ENCODE measurements at regions not wholly inside any gene's neighbourhood (a gene's known extent, or its start where the extent isn't known, plus 50 kb on each side); places are given as distances from the start of the nearest gene placed in this dataset.

DNA sequence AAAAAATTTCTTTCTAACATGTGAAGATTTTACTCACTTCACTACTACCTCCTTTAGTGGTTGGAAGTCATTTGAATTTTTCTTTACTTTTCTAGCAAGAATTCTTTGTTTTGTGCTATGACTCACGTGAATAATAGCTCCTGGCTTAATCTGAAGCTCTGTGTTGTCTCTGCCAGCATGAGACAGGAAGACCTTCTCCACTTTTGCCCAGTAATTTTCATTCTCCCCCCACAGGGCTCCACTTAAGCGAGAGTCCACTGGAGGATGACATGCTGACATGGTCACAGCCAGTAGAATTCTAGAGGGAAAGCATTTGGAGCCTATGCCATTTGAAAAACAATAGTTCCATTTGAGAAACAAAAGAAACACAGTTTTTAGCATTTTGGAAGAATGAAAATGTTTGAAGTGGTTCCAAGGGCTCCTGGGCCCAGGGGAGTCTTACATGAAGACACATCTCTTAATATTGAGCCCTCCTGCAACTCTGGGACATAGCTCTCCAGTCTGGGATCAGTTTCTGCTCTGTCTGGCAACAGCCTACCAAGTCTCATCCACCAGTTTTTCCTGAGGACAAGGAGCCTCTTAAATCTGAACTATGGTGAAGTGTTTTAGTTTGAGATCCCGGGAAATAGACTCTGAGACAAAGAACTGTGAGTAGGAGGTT is 231.4 kb downstream of the PAX1 start:
- no peak for DNase-seq

DNA sequence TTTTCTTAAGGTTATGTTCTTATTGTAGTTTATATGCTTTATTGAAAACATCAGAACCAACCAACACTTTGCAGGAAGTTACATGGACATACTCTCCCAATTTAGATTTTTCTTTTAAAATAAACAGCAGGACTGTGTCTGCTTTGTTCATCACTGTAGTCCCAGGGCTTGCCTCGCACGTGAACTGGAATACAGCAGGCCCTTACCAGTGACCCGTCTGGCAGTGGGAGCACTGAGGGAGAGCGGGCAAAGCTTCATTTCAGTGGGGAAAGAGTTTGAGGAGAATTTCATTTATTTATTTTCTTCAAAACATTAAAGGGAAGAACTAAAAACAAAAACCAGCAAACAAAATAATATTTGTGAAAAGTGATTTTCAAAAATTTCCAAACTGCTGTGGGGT is 230.8 kb downstream of the PAX1 start:
- no peak for DNase-seq

GRCh38 chr20:21933526-21933925 is 228.1 kb downstream of the PAX1 start:
- DNase-seq: no peak

GRCh38 chr20:21921251-21921650 is 215.8 kb downstream of the PAX1 start:
- no peak for DNase-seq

- no peak for DNase-seq
Observed at GRCh38 chr20:21920211-21920610, 214.7 kb downstream of the PAX1 start.

DNA sequence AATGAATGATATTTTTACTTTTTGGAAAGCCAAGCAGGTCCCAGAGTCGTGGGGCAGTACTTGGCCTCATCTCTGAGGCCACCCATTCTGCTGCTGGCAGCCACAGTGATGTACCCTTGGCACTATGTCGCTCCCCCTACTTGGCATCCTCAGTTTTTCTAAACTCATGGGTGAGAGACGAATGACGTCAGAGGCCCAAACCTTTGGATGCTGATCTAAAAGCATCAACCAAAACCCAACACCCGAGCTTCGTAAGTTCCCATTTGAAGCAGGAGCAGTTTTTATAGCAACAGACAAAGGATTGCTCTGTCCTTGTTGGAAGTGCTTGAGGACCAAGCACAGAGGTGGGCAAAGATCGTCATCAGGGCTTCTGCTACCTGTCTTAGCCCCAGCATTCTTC is 212.9 kb downstream of the PAX1 start:
- no peak for DNase-seq

- no peak for DNase-seq
Observed at GRCh38 chr20:21902391-21902790, 196.9 kb downstream of the PAX1 start.

- no peak for DNase-seq
Observed at GRCh38 chr20:21901470-21902275, 196.2 kb downstream of the PAX1 start.

GRCh38 chr20:21900431-21900830 is 195.0 kb downstream of the PAX1 start:
- no peak for DNase-seq

DNA sequence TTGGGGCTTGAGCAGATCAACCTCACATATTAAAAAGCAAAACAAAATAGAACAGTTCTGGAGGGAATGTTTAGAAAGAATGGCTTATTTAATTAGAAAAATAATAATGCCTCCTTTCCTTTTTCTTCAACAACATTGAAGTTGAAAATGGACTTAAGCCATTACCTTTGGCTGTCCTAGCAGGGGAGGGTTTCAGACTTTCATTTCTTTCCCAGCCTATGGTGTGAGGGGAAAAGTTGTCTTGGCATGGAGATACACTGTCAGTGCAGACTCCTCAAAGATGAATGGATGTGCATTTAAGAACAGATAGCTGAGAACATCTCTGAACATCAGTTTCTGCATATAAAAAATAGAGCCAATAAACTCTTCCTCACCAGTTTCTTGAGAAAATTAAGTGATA is 169.5 kb downstream of the PAX1 start:
- DNase-seq: no peak

DNA sequence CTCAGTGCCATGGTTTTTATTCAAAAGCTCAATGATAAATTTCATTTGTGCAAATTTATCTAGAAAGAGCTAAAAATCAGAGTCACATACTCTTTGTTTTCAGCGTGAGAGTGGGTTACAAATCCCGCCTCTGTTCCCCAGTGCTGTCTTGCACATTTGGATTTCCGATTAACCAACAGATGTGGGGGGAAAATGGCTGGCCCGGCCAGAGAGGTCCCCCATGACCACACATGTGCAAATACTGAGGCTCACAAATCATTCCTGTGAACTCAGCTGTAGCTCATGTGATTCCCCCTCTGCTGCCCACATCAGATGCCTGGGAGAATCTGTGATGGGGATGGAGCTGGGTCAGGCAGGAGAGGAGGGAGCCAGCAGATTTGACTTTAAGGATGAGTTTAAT is 168.7 kb downstream of the PAX1 start:
- no peak for DNase-seq

DNA sequence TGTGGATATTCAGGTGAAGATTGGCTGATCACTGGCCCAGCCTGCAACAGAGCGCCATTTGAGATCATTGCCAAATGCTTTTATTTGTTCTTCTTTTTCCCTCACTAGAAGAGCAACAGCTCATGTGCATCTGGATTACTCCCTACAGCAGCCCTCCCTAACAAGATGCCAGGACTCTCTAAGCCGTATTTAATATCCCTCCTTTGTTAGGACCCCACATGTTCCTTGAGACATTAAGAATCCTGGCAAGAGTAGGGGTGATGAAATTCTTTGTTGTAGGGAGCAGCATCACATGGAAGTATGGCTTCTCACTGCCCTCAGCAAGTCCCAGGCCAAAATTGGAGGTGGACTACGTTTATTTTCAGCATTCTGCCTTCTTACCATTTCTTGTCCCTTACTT is 167.8 kb downstream of the PAX1 start:
- no peak for DNase-seq

- DNase-seq: no peak
Observed at GRCh38 chr20:21867811-21868210, 162.3 kb downstream of the PAX1 start.

GRCh38 chr20:21867353-21867752 is 161.9 kb downstream of the PAX1 start:
- DNase-seq: no peak

DNA sequence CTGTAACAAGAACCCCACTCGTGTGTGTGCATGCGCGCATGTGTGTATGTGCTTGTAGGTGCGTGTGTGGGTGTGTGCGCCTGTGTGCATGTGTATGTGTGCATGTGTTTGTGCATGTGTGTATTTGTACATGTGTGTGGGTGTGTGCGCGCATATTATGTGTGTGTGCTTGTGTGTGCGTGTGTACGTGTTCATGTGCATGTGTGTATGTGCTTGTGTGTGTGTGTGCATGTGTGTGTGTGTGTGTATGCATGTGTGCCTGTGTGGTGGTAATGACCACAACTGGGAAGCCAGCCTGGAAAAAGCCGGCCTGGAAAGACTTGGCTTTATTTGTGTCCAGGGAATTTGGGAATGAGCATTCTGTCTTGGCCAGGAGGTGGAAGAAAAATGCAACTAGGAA is 157.5 kb downstream of the PAX1 start:
- no peak for DNase-seq

DNA sequence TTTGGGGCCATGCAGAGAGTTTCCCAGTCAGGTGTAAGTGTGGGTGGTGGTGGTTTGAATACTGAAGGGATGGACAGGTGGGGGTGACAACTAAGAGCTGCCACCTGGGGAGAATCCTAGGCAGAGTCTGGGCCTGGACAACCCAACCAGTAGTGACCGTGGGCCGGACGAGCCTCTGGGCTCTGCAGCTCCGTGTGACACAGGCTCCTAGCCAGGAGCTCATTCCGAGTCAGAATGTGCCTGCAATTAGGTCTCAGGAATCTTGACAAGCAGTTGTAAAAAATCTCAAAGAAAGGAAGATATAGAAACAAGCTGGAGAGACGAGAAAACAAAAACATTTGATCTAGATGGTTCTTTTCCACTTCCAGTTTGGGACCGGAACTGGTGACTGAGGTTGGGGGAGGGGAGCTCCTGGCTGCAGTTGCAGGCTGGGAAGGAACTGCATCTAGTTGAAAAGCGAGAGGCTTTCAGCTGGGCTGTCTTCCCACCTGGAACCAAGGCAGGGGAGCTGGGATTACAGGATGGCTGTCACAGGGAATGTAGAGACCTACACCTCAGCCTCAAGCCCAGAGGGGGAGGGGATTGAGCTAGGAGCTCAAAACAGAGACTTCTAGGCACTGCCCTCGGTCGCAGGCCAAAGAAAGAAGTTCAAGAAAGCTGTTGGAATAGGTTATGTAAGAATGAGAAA is 156.9 kb downstream of the PAX1 start:
- DNase-seq: no peak

GRCh38 chr20:21840991-21841390 is 135.5 kb downstream of the PAX1 start:
- DNase-seq: no peak

GRCh38 chr20:21839982-21840381 is 134.5 kb downstream of the PAX1 start:
- no peak for DNase-seq

DNA sequence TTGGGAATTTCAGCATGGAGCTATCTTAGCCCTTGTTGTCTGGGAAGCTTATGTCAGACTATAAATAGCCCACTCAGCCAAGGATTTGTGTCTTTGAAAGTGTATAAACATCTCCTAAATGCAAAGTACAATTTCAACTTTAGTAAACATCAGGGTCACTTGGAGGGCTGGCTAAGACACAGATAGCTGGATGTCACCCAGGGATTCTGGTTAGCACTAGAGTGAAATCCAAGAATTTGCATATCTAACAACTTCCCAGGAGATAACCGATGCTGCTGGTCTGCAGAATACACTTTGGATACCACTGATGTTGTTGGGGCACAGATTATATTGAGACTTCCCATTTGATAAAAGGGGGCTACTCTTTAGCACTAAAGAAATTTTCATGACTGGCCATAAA is 130.9 kb downstream of the PAX1 start:
- no peak for DNase-seq

GRCh38 chr20:21835042-21835441 is 129.6 kb downstream of the PAX1 start:
- no peak for DNase-seq

DNA sequence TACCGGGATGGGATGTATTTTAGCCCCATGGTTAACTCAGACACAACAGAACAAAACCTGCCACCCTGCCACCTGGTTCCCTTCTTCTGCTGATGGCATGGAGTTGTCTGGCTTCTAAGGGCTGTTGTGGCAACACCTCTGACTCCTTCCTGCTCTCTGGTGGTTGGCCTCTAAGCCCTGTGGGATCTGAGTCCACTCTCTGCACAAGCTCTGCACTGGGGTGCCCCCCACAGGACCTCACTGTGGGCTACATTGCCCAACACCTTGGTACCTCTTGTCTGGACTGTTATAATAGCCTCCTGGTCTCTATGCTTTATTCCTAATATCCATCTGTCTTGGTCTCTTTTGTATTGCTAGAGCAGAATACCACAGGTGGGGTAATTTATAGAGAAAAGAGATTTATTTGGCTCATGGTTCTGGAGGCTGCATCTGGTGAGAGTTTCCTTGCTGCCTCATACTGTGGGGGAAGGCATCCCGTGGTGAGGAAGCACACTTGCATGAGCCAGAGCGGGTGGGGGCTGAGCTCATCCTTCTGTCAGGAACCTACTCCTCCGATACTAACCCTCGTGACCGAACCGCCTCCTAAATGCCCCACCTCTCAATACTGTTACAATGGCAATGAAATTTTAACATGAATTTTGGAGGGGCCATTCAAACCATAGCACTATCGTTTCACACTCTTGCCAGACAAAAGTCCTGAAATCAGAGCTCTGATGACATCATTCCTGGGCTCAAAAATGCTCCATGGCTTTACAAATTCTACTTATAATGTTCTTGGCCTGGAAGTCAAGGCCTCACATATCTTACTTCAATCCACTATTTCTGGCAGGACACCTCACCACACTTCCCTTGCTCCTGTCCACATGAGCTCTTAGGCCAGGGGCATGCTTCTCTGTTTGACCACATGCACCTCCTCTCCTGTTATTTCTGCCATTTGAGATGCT is 127.2 kb downstream of the PAX1 start:
- no peak for DNase-seq

GRCh38 chr20:21826976-21827375 is 121.5 kb downstream of the PAX1 start:
- DNase-seq: no peak

- no peak for DNase-seq
Observed at GRCh38 chr20:21821358-21821757, 115.9 kb downstream of the PAX1 start.

Measured in CD4-positive, alpha-beta T cell treated with Interleukin-10 for 1 hour (primary cell).